H1 (cell line): ENCODE measurements at regions not wholly inside any gene's neighbourhood (a gene's known extent, or its start where the extent isn't known, plus 50 kb on each side); places are given as distances from the start of the nearest gene placed in this dataset.

Source experiments
- CTCF ChIA-PET: fragments of 300-600 bp; sonication (Branson Sonifier 250); formaldehyde crosslinking; loops from one replicate; lab custom pipeline; 2021; ENCODE audit not compliant: partially characterized antibody; lab: Charles Lee
- POLR2A ChIA-PET: fragments of 300-600 bp; sonication (Branson Sonifier 250); formaldehyde crosslinking; loops from one replicate; lab custom pipeline; 2021; ENCODE audit warnings: inconsistent platforms; ENCODE audit not compliant: partially characterized antibody; lab: Charles Lee
- DNase-seq, 2 experiments: peaks; one replicate each; pipeline versions ENCODE4 v3.0.0 to v3.0.0-alpha.2; 2010 to 2022; ENCODE audit warnings: low spot score in 2 of 2, low read depth in 1 of 2, mixed read lengths in 1 of 2
- FAIRE-seq: peaks from 2 replicates; lab custom pipeline; 2011; peaks lifted over from hg19 to GRCh38; lab: Jason Lieb, UNC
- H2AFZ ChIP-seq: 2 replicates; pipeline ENCODE4 v1.8.1; 2012; ENCODE audit warnings: low read length, inconsistent platforms
- H2AK5ac ChIP-seq: 2 replicates; pipeline ENCODE4 v1.6.1; 2013; ENCODE audit warnings: low read depth, low read length
- H2BK120ac ChIP-seq: replicated peaks from 2 replicates; pipeline ENCODE3; 2013; ENCODE audit warnings: low read depth, low read length, inconsistent platforms
- H2BK12ac ChIP-seq: 2 replicates; pipeline ENCODE4 v1.6.1; 2013; ENCODE audit warnings: low read depth, low read length
- H2BK15ac ChIP-seq: 2 replicates; pipeline ENCODE4 v1.6.1; 2013; ENCODE audit warnings: low read length
- H2BK20ac ChIP-seq: 2 replicates; pipeline ENCODE4 v1.6.1; 2013; ENCODE audit warnings: low read length
- H2BK5ac ChIP-seq: 2 replicates; pipeline ENCODE4 v1.6.1; 2013; ENCODE audit warnings: low read depth, low read length
- H3K14ac ChIP-seq: 2 replicates; pipeline ENCODE4 v1.6.1; 2013; ENCODE audit warnings: inconsistent platforms; ENCODE audit not compliant: insufficient read length
- H3K18ac ChIP-seq: 2 replicates; pipeline ENCODE4 v1.6.1; 2013; ENCODE audit warnings: low read length; ENCODE audit errors: extremely low read depth
- H3K23ac ChIP-seq: 2 replicates; pipeline ENCODE4 v1.6.1; 2013; ENCODE audit warnings: inconsistent platforms; ENCODE audit not compliant: insufficient read length
- H3K23me2 ChIP-seq: 2 replicates; pipeline ENCODE4 v1.6.1; 2013; ENCODE audit warnings: low read depth, low read length
- H3K27ac ChIP-seq: 2 replicates; pipeline ENCODE4 v1.6.1; 2011; ENCODE audit warnings: low read depth, low read length, inconsistent platforms
- H3K27me3 ChIP-seq, 4 experiments: replicated peaks in 1 of 4; 1 replicate in 1 of 4; 2 replicates in 3 of 4; pipeline versions ENCODE4 v1.6.1 to v1.8.1; 2011 to 2013; ENCODE audit warnings: low read length in 3 of 4, mild to moderate bottlenecking in 3 of 4, inconsistent platforms in 2 of 4, mixed read lengths in 2 of 4, moderate library complexity in 1 of 4; ENCODE audit not compliant: control insufficient read depth in 3 of 4, insufficient read depth in 3 of 4; ENCODE audit errors: extremely low read depth in 1 of 4
- H3K36me3 ChIP-seq, 4 experiments: 2 replicates each; pipeline versions ENCODE4 v1.6.1 to v1.8.1; 2011 to 2013; ENCODE audit warnings: mild to moderate bottlenecking in 4 of 4, low read length in 3 of 4, moderate library complexity in 2 of 4, control low read depth in 1 of 4, inconsistent platforms in 1 of 4; ENCODE audit not compliant: insufficient read depth in 4 of 4, control insufficient read depth in 2 of 4
- H3K4ac ChIP-seq: replicated peaks from 2 replicates; pipeline ENCODE3; 2013; ENCODE audit warnings: low read length, low read depth, mixed read lengths, inconsistent platforms; ENCODE audit not compliant: insufficient read length
- H3K4me1 ChIP-seq, 4 experiments: replicated peaks in 1 of 4; 1 replicate in 1 of 4; 2 replicates in 3 of 4; pipeline versions ENCODE4 v1.6.1 to v1.8.1; 2011 to 2013; ENCODE audit warnings: low read length in 3 of 4, inconsistent platforms in 2 of 4, mixed read lengths in 1 of 4; ENCODE audit not compliant: insufficient read depth in 4 of 4, control insufficient read depth in 3 of 4
- H3K4me2 ChIP-seq, 2 experiments: 2 replicates each; pipeline versions ENCODE4 v1.6.1 to v1.8.1; 2011 to 2013; ENCODE audit warnings: low read depth in 2 of 2, low read length in 2 of 2, control low read depth in 1 of 2, inconsistent platforms in 1 of 2, mild to moderate bottlenecking in 1 of 2; ENCODE audit not compliant: insufficient read depth in 1 of 2
- H3K4me3 ChIP-seq, 4 experiments: fragments of 200-600, 300-600 bp in 1 of 4; sonication (generic), shearing (Covaris generic), sonication (Bioruptor Twin) in 1 of 4; 2 replicates each; pipeline versions ENCODE4 v1.5.1 to v1.8.1; 2011 to 2016; ENCODE audit warnings: low read length in 4 of 4, low read depth in 3 of 4, control low read depth in 2 of 4, inconsistent platforms in 2 of 4, mild to moderate bottlenecking in 2 of 4, mixed read lengths in 1 of 4, moderate library complexity in 1 of 4; ENCODE audit not compliant: insufficient read depth in 2 of 4; ENCODE audit errors: extremely low read depth in 1 of 4
- H3K56ac ChIP-seq: replicated peaks from 2 replicates; pipeline ENCODE3; 2013; ENCODE audit warnings: low read depth, mild to moderate bottlenecking, mixed read lengths, low read length, inconsistent platforms; ENCODE audit not compliant: insufficient read length
- H3K79me1 ChIP-seq: 2 replicates; pipeline ENCODE4 v1.6.1; 2013; ENCODE audit warnings: low read depth, low read length, control low read depth
- H3K79me2 ChIP-seq, 2 experiments: 2 replicates each; pipeline versions ENCODE4 v1.6.1 to v1.8.1; 2012 to 2013; ENCODE audit warnings: low read length in 2 of 2, mild to moderate bottlenecking in 2 of 2, inconsistent platforms in 1 of 2; ENCODE audit not compliant: insufficient read depth in 2 of 2, control insufficient read depth in 1 of 2
- H3K9ac ChIP-seq, 4 experiments: replicated peaks in 1 of 4; 1 replicate in 1 of 4; 2 replicates in 3 of 4; pipeline versions ENCODE4 v1.6.1 to v1.8.1; 2011 to 2013; ENCODE audit warnings: low read depth in 3 of 4, low read length in 3 of 4, control low read depth in 2 of 4, mild to moderate bottlenecking in 2 of 4, moderate library complexity in 2 of 4, inconsistent platforms in 1 of 4; ENCODE audit errors: extremely low read depth in 1 of 4
- H3K9me3 ChIP-seq, 2 experiments: 2 replicates each; pipeline versions ENCODE4 v1.6.1 to v1.8.1; 2012 to 2013; ENCODE audit warnings: mild to moderate bottlenecking in 2 of 2, moderate library complexity in 2 of 2, control low read depth in 1 of 2, inconsistent platforms in 1 of 2, low read depth in 1 of 2, low read length in 1 of 2, mixed read lengths in 1 of 2; ENCODE audit not compliant: insufficient read depth in 2 of 2
- H4K20me1 ChIP-seq, 2 experiments: replicated peaks in 1 of 2; 2 replicates each; pipeline versions ENCODE3 to v1.8.1; 2011 to 2013; ENCODE audit warnings: inconsistent platforms in 2 of 2, low read length in 2 of 2, mild to moderate bottlenecking in 1 of 2; ENCODE audit not compliant: insufficient read depth in 2 of 2, control insufficient read depth in 1 of 2
- H4K5ac ChIP-seq: 2 replicates; pipeline ENCODE4 v1.6.1; 2013; ENCODE audit warnings: low read length, low read depth, mixed read lengths, inconsistent platforms; ENCODE audit not compliant: insufficient read length
- H4K8ac ChIP-seq: 2 replicates; pipeline ENCODE4 v1.8.0; 2013; ENCODE audit warnings: mild to moderate bottlenecking, moderate library complexity, low read length, inconsistent platforms; ENCODE audit not compliant: insufficient read depth; ENCODE audit errors: extremely low read depth
- H4K91ac ChIP-seq: replicated peaks from 2 replicates; pipeline ENCODE3; 2013; ENCODE audit warnings: low read length, mixed read lengths, inconsistent platforms; ENCODE audit not compliant: insufficient read length
- CREB1 ChIP-seq: IDR thresholded peaks from 2 replicates; pipeline ENCODE4 v1.6.1; 2012; ENCODE audit warnings: inconsistent platforms
- POU5F1 ChIP-seq: IDR thresholded peaks from 2 replicates; pipeline ENCODE4 v1.6.1; 2011; ENCODE audit warnings: low read depth, mild to moderate bottlenecking, low read length, moderate library complexity
- RAD21 ChIP-seq, 2 experiments: IDR thresholded peaks in 1 of 2; conservative IDR thresholded peaks in 1 of 2; 2 replicates each; pipeline ENCODE4 v1.6.1; 2011; ENCODE audit warnings: low read depth in 2 of 2, low read length in 2 of 2, improper control_type of control experiment in 1 of 2, inconsistent platforms in 1 of 2, mild to moderate bottlenecking in 1 of 2, moderate library complexity in 1 of 2
- RXRA ChIP-seq: IDR thresholded peaks from 2 replicates; pipeline ENCODE4 v1.6.1; 2011; ENCODE audit warnings: low read depth, mild to moderate bottlenecking, low read length, moderate library complexity; ENCODE audit not compliant: insufficient read depth
- TBP ChIP-seq: IDR thresholded peaks from 2 replicates; pipeline ENCODE4 v1.6.1; 2011; ENCODE audit warnings: low read depth, low read length, improper control_type of control experiment
- TCF12 ChIP-seq: IDR thresholded peaks from 2 replicates; pipeline ENCODE4 v1.6.1; 2011; ENCODE audit warnings: low read depth, mild to moderate bottlenecking, low read length
- ZNF274 ChIP-seq: IDR thresholded peaks from 2 replicates; pipeline ENCODE4 v1.7.0; 2012; ENCODE audit warnings: low read length, borderline replicate concordance; ENCODE audit errors: extremely low read depth
- WGBS, 2 experiments: shearing (Covaris generic) in 1 of 2; methylation state at CpG; one replicate each; pipeline versions ENCODE4 v1.1.6 to v1.1.7; 2013 to 2015; ENCODE audit warnings: low lambda C conversion rate in 2 of 2, mixed read lengths in 2 of 2, inconsistent platforms in 1 of 2, low coverage in 1 of 2, missing lambda C conversion rate in 1 of 2; ENCODE audit not compliant: insufficient replicate concordance in 2 of 2, insufficient coverage in 1 of 2, insufficient read length in 1 of 2; ENCODE audit errors: extremely low coverage in 1 of 2, missing lambda C conversion rate in 1 of 2; 5-methylcytosine and 5-hydroxymethylcytosine counted together

- Histone ChIP-seq H3K9ac (no peak overlapping the region), H3K4me1 (no peaks in the 10 kb centered on the region; a peak in 1 of 7 replicates), H4K91ac (no peak overlapping the region), H2AK5ac (no peak overlapping the region), H3K14ac (no peak overlapping the region), H3K18ac (no peak overlapping the region), H4K5ac (no peak overlapping the region), H3K79me1 (no peaks in the 10 kb centered on the region), H3K56ac (no peak overlapping the region), H2BK20ac (no peak overlapping the region), H2BK120ac (no peak overlapping the region), H2BK12ac (no peak overlapping the region), H3K4me2 (no peak overlapping the region), H3K9me3 (no peaks in the 10 kb centered on the region), H3K4me3 (no peak overlapping the region), H4K20me1 (no peaks in the 10 kb centered on the region), H2BK5ac (no peak overlapping the region), H3K79me2 (no peaks in the 10 kb centered on the region), H3K23ac (no peak overlapping the region), H3K4ac (no peak overlapping the region), H3K36me3 (no peaks in the 10 kb centered on the region), H3K23me2 (no peaks in the 10 kb centered on the region), H3K27ac (no peak overlapping the region), H4K8ac (no peak overlapping the region), H3K27me3 (no peaks in the 10 kb centered on the region), H2AFZ (no peak overlapping the region), H2BK15ac (no peak overlapping the region)
- ChIA-PET POLR2A (no interaction called here), CTCF (interaction anchor here (0.6 to 5.7 kb wide), 11 partner anchors 10 to 1806 kb away, joined by 3 to 55 read pairs (median 3); no protein-coding TSS in a partner anchor)
- TF ChIP-seq RXRA, result no peak
- no peak for TF ChIP-seq POU5F1
- TF ChIP-seq TCF12, result no peak
- TF ChIP-seq RAD21 (IDR thresholded peaks at IDR 0.05 in 1 of 2, conservative IDR thresholded peaks at IDR 0.05 in 1 of 2; ENCODE audit: low read depth in 2 of 2, low read length in 2 of 2), result no peak
- TF ChIP-seq TBP, result no peak
- no peak for TF ChIP-seq CREB1
- no peak for TF ChIP-seq ZNF274
- DNase-seq (no peak), FAIRE-seq (no peak)
- 67% methylated on average over 2 of the region's 2 CpGs; no CpG with 5 or more reads in 1 of the 2 experiments for WGBS, 2 experiments
Measured at GRCh38 chrX:137195296-137195695, 161.5 kb upstream of the GPR101 start.
